ENCODE measurements at regions not wholly inside any gene's neighbourhood (a gene's known extent, or its start where the extent isn't known, plus 50 kb on each side); places are given as distances from the start of the nearest gene placed in this dataset.

- TF ChIP-seq JUNB (IDR thresholded peaks at IDR 0.05) (no peak), CTCF (IDR thresholded peaks at IDR 0.05) (no peak), FOXS1 (CRISPR knock-in tag; IDR thresholded peaks at IDR 0.05) (no peak)
Observed at GRCh38 chr4:130901321-130901720, 1805.4 kb downstream of the C4orf33 start.

Measured in A549 (cell line).